HEK293 (cell line): ENCODE measurements at regions not wholly inside any gene's neighbourhood (a gene's known extent, or its start where the extent isn't known, plus 50 kb on each side); places are given as distances from the start of the nearest gene placed in this dataset.

Experiments used
- CTCF ChIA-PET: fragments of 350-600 bp; formaldehyde crosslinking; extraction: SDS; loops from one replicate; lab custom pipeline; 2021; ENCODE audit warnings: antibody characterized with exemption; lab: Yijun Ruan, JAX
- POLR2A ChIA-PET: fragments of 300-600 bp; formaldehyde crosslinking; extraction: SDS; loops from one replicate; lab custom pipeline; 2020; ENCODE audit warnings: antibody characterized with exemption, inconsistent platforms; lab: Yijun Ruan, JAX
- H3K27ac ChIP-seq: fragments of 200-500 bp; sonication (Bioruptor generic); 2 replicates; pipeline ENCODE4 v1.5.1; 2014; ENCODE audit warnings: low read depth, low read length, control low read depth, inconsistent platforms; ENCODE audit errors: extremely low read depth
- H3K36me3 ChIP-seq, 2 experiments: fragments of 200-500 bp in 1 of 2; sonication (Bioruptor generic) in 1 of 2; 1 replicate in 1 of 2; 2 replicates in 1 of 2; pipeline ENCODE4 v1.5.1; 2014 to 2017; ENCODE audit warnings: inconsistent platforms in 2 of 2, low read length in 2 of 2; ENCODE audit not compliant: control insufficient read depth in 2 of 2, insufficient read depth in 1 of 2
- H3K4me1 ChIP-seq: fragments of 200-500 bp; sonication (Bioruptor generic); 2 replicates; pipeline ENCODE4 v1.5.1; 2014; ENCODE audit warnings: mild to moderate bottlenecking, low read length, inconsistent platforms; ENCODE audit not compliant: control insufficient read depth, insufficient read depth
- H3K4me3 ChIP-seq: 2 replicates; pipeline ENCODE4 v1.5.1; 2011; ENCODE audit warnings: low read depth, mild to moderate bottlenecking, control low read depth, low read length, moderate library complexity
- H3K9me3 ChIP-seq: fragments of 200-500 bp; sonication (Bioruptor generic); 2 replicates; pipeline ENCODE4 v1.5.1; 2014; ENCODE audit warnings: low read depth, low read length, inconsistent platforms; ENCODE audit not compliant: control insufficient read depth, insufficient read depth
- EGR2 ChIP-seq: fragments of 450-650 bp; formaldehyde crosslinking; IDR thresholded peaks from 2 replicates; pipeline ENCODE4 v1.5.1; 2016; ENCODE audit warnings: low read depth, missing biosample characterization, missing genetic modification characterization
- GLI4 ChIP-seq: fragments of 450-650 bp; formaldehyde crosslinking; IDR thresholded peaks from 2 replicates; pipeline ENCODE4 v1.5.1; 2016; ENCODE audit warnings: missing biosample characterization, missing genetic modification characterization
- GLIS1 ChIP-seq: fragments of 450-650 bp; formaldehyde crosslinking; IDR thresholded peaks from 2 replicates; pipeline ENCODE4 v1.5.1; 2016; ENCODE audit warnings: missing biosample characterization, missing genetic modification characterization
- IKZF3 ChIP-seq: fragments of 450-650 bp; IDR thresholded peaks from 2 replicates; pipeline ENCODE4 v1.5.0; 2018; ENCODE audit warnings: missing biosample characterization, mild to moderate bottlenecking, missing genetic modification characterization, moderate library complexity
- KLF10 ChIP-seq: fragments of 450-650 bp; IDR thresholded peaks from 2 replicates; pipeline ENCODE4 v1.5.1; 2018; ENCODE audit warnings: missing biosample characterization, mild to moderate bottlenecking, missing genetic modification characterization
- KLF7 ChIP-seq: fragments of 450-650 bp; formaldehyde crosslinking; IDR thresholded peaks from 2 replicates; pipeline ENCODE4 v1.5.1; 2016; ENCODE audit warnings: missing biosample characterization, missing genetic modification characterization, borderline replicate concordance
- OVOL3 ChIP-seq: fragments of 450-650 bp; formaldehyde crosslinking; IDR thresholded peaks from 2 replicates; pipeline ENCODE4 v1.5.1; 2016; ENCODE audit warnings: missing biosample characterization, missing genetic modification characterization
- SP2 ChIP-seq: fragments of 450-650 bp; formaldehyde crosslinking; IDR thresholded peaks from 2 replicates; pipeline ENCODE4 v1.5.1; 2016; ENCODE audit warnings: missing biosample characterization, missing genetic modification characterization
- ZEB2 ChIP-seq: fragments of 450-650 bp; formaldehyde crosslinking; IDR thresholded peaks from 2 replicates; pipeline ENCODE4 v1.5.1; 2016; ENCODE audit warnings: missing biosample characterization, missing genetic modification characterization
- ZFP3 ChIP-seq: fragments of 450-650 bp; formaldehyde crosslinking; IDR thresholded peaks from 2 replicates; pipeline ENCODE4 v1.5.1; 2016; ENCODE audit warnings: low read depth, missing biosample characterization, missing genetic modification characterization
- ZFP37 ChIP-seq: fragments of 450-650 bp; formaldehyde crosslinking; IDR thresholded peaks from 2 replicates; pipeline ENCODE4 v1.5.1; 2016; ENCODE audit warnings: missing biosample characterization, missing genetic modification characterization
- ZNF214 ChIP-seq: fragments of 450-650 bp; formaldehyde crosslinking; IDR thresholded peaks from 2 replicates; pipeline ENCODE4 v1.5.1; 2017; ENCODE audit warnings: missing biosample characterization, mild to moderate bottlenecking, missing genetic modification characterization, borderline replicate concordance
- ZNF221 ChIP-seq: fragments of 450-650 bp; formaldehyde crosslinking; IDR thresholded peaks from 2 replicates; pipeline ENCODE4 v1.5.1; 2017; ENCODE audit warnings: missing biosample characterization, missing genetic modification characterization, borderline replicate concordance
- ZNF311 ChIP-seq: fragments of 450-650 bp; formaldehyde crosslinking; IDR thresholded peaks from 2 replicates; pipeline ENCODE4 v1.5.1; 2017; ENCODE audit warnings: missing biosample characterization, missing genetic modification characterization, borderline replicate concordance
- ZNF426 ChIP-seq: fragments of 450-650 bp; formaldehyde crosslinking; IDR thresholded peaks from 2 replicates; pipeline ENCODE4 v1.5.1; 2017; ENCODE audit warnings: missing biosample characterization, missing genetic modification characterization, mild to moderate bottlenecking, inconsistent platforms, moderate library complexity
- ZNF501 ChIP-seq: fragments of 450-650 bp; formaldehyde crosslinking; IDR thresholded peaks from 2 replicates; pipeline ENCODE4 v1.5.1; 2016; ENCODE audit warnings: missing biosample characterization, missing genetic modification characterization
- ZNF596 ChIP-seq: fragments of 450-650 bp; IDR thresholded peaks from 2 replicates; pipeline ENCODE4 v1.5.0; 2018; ENCODE audit warnings: missing biosample characterization, mild to moderate bottlenecking, missing genetic modification characterization, moderate library complexity
- ZNF658 ChIP-seq: fragments of 450-650 bp; formaldehyde crosslinking; IDR thresholded peaks from 2 replicates; pipeline ENCODE4; 2016; ENCODE audit warnings: missing biosample characterization, missing genetic modification characterization
- ZNF776 ChIP-seq: fragments of 450-650 bp; formaldehyde crosslinking; IDR thresholded peaks from 2 replicates; pipeline ENCODE4 v1.5.0; 2017; ENCODE audit warnings: missing biosample characterization, missing genetic modification characterization, borderline replicate concordance
- TF ChIP-seq, protein P1 (sequence below): fragments of 450-650 bp; formaldehyde crosslinking; IDR thresholded peaks from 2 replicates; pipeline ENCODE4 v1.5.1; 2016; ENCODE audit warnings: missing biosample characterization, missing genetic modification characterization, low read depth
- TF ChIP-seq, protein P2 (sequence below): fragments of 450-650 bp; formaldehyde crosslinking; IDR thresholded peaks from 2 replicates; pipeline ENCODE4 v1.5.1; 2016; ENCODE audit warnings: missing biosample characterization, missing genetic modification characterization
- TF ChIP-seq, protein P3 (sequence below): fragments of 450-650 bp; formaldehyde crosslinking; conservative IDR thresholded peaks from 2 replicates; pipeline ENCODE4 v1.5.1; 2016; ENCODE audit warnings: low read depth, missing biosample characterization, missing genetic modification characterization
- TF ChIP-seq, protein P4 (sequence below): fragments of 450-650 bp; formaldehyde crosslinking; IDR thresholded peaks from 2 replicates; pipeline ENCODE4 v1.5.1; 2016; ENCODE audit warnings: missing biosample characterization, missing genetic modification characterization
- TF ChIP-seq, protein P5 (sequence below): fragments of 450-650 bp; formaldehyde crosslinking; optimal IDR thresholded peaks from 2 replicates; pipeline ENCODE3; 2016; ENCODE audit warnings: missing biosample characterization, mild to moderate bottlenecking, missing genetic modification characterization

DNA sequence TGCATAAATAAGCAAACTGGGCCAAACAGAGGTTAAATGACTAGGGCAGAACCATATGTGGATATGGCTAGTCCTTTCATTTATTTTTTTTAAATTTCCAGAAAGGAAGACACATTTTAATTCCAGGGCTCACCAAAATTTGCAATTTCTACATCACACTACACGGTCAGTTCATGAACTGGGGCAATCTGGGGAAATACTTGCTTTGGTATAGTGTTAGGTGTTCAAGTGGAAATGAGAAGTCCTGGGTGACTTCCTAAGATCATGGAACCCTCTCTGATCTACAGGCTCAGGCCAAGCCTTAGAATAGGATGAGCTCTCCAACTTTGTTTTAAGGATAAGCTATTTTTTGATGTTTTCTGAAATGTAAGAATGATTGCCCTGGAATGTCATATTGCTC lies 128.6 kb upstream of the SPACA1 start:
- Histone ChIP-seq H3K36me3 (no peaks in the 10 kb centered on the region), H3K4me1 (no peaks in the 10 kb centered on the region), H3K4me3 (no peak overlapping the region), H3K27ac (no peak overlapping the region), H3K9me3 (no peaks in the 10 kb centered on the region)
- TF ChIP-seq ZNF311 (tag by site-specific recombination), result no peak
- TF ChIP-seq ZNF221 (tag by site-specific recombination), result no peak
- TF ChIP-seq SP2 (tag by site-specific recombination), result no peak
- TF ChIP-seq ZNF658 (tag by site-specific recombination), result no peak
- no peak for TF ChIP-seq GLI4 (tag by site-specific recombination)
- TF ChIP-seq IKZF3 (tag by site-specific recombination), result no peak
- TF ChIP-seq ZFP37 (tag by site-specific recombination), result no peak
- TF ChIP-seq ZNF596 (tag by site-specific recombination), result no peak
- no peak for TF ChIP-seq ZEB2 (tag by site-specific recombination)
- TF ChIP-seq ZNF426 (tag by site-specific recombination), result no peak
- TF ChIP-seq ZNF501 (tag by site-specific recombination), result no peak
- TF ChIP-seq ZFP3 (tag by site-specific recombination), result no peak
- POLR2A ChIA-PET, result no interaction called here
- CTCF ChIA-PET, result interaction anchor here (0.7 to 1.7 kb wide), 3 partner anchors 10 to 952 kb away, joined by 3 to 12 read pairs (median 4); no protein-coding TSS in a partner anchor

DNA sequence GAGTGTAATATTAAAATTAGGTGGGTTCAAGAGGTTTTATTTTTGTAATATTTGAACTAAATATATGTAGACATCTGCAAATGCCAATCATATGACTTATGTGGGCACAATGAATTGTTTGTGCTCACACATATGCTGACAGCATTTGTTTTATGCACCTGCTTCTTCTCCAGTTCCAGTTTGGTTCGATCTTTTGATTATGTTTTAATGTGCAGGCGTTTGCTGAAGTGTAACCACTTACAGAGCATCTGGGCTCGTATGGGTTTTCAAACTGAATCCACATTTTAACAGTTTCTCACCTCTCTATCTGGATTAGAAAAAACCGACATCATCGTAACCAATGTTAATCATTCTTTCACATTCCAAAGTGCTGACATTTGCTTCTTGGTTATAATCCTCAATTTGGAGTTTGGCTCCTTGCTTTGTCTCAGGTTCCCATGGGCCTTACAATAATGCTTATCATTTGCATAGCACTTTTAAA lies 129.1 kb upstream of the SPACA1 start:
- Histone ChIP-seq H3K9me3 (no peaks in the 10 kb centered on the region), H3K4me1 (no peaks in the 10 kb centered on the region), H3K4me3 (no peak overlapping the region), H3K36me3 (no peaks in the 10 kb centered on the region), H3K27ac (no peak overlapping the region)
- ChIA-PET POLR2A (no interaction called here), CTCF (interaction anchor here (0.5 to 1.7 kb wide), 5 partner anchors 11 to 953 kb away, joined by 3 to 12 read pairs (median 3); no protein-coding TSS in a partner anchor)
- TF ChIP-seq KLF10 (no peak), KLF7 (no peak), ZNF311 (tag by site-specific recombination) (no peak), GLIS1 (no peak), ZNF214 (no peak), OVOL3 (tag by site-specific recombination) (no peak), EGR2 (tag by site-specific recombination) (no peak), ZNF776 (tag by site-specific recombination) (no peak)
- TF ChIP-seq, protein P1, sequence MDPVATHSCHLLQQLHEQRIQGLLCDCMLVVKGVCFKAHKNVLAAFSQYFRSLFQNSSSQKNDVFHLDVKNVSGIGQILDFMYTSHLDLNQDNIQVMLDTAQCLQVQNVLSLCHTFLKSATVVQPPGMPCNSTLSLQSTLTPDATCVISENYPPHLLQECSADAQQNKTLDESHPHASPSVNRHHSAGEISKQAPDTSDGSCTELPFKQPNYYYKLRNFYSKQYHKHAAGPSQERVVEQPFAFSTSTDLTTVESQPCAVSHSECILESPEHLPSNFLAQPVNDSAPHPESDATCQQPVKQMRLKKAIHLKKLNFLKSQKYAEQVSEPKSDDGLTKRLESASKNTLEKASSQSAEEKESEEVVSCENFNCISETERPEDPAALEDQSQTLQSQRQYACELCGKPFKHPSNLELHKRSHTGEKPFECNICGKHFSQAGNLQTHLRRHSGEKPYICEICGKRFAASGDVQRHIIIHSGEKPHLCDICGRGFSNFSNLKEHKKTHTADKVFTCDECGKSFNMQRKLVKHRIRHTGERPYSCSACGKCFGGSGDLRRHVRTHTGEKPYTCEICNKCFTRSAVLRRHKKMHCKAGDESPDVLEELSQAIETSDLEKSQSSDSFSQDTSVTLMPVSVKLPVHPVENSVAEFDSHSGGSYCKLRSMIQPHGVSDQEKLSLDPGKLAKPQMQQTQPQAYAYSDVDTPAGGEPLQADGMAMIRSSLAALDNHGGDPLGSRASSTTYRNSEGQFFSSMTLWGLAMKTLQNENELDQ (tag by site-specific recombination), result no peak
- TF ChIP-seq, protein P2, sequence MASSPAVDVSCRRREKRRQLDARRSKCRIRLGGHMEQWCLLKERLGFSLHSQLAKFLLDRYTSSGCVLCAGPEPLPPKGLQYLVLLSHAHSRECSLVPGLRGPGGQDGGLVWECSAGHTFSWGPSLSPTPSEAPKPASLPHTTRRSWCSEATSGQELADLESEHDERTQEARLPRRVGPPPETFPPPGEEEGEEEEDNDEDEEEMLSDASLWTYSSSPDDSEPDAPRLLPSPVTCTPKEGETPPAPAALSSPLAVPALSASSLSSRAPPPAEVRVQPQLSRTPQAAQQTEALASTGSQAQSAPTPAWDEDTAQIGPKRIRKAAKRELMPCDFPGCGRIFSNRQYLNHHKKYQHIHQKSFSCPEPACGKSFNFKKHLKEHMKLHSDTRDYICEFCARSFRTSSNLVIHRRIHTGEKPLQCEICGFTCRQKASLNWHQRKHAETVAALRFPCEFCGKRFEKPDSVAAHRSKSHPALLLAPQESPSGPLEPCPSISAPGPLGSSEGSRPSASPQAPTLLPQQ (tag by site-specific recombination), result no peak
- TF ChIP-seq, protein P3, sequence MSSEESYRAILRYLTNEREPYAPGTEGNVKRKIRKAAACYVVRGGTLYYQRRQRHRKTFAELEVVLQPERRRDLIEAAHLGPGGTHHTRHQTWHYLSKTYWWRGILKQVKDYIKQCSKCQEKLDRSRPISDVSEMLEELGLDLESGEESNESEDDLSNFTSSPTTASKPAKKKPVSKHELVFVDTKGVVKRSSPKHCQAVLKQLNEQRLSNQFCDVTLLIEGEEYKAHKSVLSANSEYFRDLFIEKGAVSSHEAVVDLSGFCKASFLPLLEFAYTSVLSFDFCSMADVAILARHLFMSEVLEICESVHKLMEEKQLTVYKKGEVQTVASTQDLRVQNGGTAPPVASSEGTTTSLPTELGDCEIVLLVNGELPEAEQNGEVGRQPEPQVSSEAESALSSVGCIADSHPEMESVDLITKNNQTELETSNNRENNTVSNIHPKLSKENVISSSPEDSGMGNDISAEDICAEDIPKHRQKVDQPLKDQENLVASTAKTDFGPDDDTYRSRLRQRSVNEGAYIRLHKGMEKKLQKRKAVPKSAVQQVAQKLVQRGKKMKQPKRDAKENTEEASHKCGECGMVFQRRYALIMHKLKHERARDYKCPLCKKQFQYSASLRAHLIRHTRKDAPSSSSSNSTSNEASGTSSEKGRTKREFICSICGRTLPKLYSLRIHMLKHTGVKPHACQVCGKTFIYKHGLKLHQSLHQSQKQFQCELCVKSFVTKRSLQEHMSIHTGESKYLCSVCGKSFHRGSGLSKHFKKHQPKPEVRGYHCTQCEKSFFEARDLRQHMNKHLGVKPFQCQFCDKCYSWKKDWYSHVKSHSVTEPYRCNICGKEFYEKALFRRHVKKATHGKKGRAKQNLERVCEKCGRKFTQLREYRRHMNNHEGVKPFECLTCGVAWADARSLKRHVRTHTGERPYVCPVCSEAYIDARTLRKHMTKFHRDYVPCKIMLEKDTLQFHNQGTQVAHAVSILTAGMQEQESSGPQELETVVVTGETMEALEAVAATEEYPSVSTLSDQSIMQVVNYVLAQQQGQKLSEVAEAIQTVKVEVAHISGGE (tag by site-specific recombination), result no peak
- TF ChIP-seq, protein P4, sequence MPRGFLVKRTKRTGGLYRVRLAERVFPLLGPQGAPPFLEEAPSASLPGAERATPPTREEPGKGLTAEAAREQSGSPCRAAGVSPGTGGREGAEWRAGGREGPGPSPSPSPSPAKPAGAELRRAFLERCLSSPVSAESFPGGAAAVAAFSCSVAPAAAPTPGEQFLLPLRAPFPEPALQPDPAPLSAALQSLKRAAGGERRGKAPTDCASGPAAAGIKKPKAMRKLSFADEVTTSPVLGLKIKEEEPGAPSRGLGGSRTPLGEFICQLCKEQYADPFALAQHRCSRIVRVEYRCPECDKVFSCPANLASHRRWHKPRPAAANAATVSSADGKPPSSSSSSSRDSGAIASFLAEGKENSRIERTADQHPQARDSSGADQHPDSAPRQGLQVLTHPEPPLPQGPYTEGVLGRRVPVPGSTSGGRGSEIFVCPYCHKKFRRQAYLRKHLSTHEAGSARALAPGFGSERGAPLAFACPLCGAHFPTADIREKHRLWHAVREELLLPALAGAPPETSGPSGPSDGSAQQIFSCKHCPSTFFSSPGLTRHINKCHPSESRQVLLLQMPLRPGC (tag by site-specific recombination), result no peak
- TF ChIP-seq, protein P5, sequence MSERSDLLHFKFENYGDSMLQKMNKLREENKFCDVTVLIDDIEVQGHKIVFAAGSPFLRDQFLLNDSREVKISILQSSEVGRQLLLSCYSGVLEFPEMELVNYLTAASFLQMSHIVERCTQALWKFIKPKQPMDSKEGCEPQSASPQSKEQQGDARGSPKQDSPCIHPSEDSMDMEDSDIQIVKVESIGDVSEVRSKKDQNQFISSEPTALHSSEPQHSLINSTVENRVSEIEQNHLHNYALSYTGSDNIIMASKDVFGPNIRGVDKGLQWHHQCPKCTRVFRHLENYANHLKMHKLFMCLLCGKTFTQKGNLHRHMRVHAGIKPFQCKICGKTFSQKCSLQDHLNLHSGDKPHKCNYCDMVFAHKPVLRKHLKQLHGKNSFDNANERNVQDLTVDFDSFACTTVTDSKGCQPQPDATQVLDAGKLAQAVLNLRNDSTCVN (tag by site-specific recombination), result no peak
